ENCODE measurements at regions not wholly inside any gene's neighbourhood (a gene's known extent, or its start where the extent isn't known, plus 50 kb on each side); places are given as distances from the start of the nearest gene placed in this dataset.

DNA sequence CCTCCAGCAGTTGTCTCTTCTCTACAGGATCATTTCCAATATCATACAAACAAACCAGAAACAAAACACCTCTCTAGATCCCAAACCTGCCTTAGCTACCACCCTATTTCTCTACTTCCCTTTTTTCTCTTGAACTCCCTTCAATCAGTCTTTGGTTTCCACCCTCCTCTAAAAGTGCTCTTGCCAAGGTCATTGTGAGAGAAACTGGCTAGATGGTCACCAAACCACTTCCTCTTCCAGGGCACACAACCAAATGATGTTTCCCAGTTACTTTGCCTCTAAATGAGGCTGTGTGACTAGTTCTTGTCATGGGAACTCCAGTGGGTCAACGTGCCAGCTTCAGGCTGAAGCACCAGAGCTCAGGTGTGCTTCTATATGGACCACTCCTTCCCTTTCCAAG is 85.8 kb upstream of the ARMC2 start:
- no peaks in the 10 kb centered on the region for H4K20me1 ChIP-seq (ENCODE audit: insufficient read depth, low read length)
- no peak overlapping the region for H3K9ac ChIP-seq (ENCODE audit: low read length)
- H3K4me2 ChIP-seq (ENCODE audit: low read depth, low read length), result 0 out of 2 replicates have a peak overlapping the region, but pooled peaks have one; percentile 1
- H3K36me3 ChIP-seq (replicated peaks; ENCODE audit: insufficient read depth, low read length), result no peaks in the 10 kb centered on the region
- DNase-seq, result peak; percentile 30
- peaks cover 22% of the 10 kb centered on the region for H3K79me2 ChIP-seq (ENCODE audit: low read length)
- H3K9me2 ChIP-seq (replicated peaks; ENCODE audit: insufficient read depth, low read length), result no peaks in the 10 kb centered on the region
- H3K27ac ChIP-seq (ENCODE audit: low read length), result peak overlapping the region; percentile 57; the same call in 1 of the 2 replicates
- no peaks in the 10 kb centered on the region for H3K27me3 ChIP-seq (replicated peaks; ENCODE audit: insufficient read depth, low read length)
- H3K4me1 ChIP-seq (ENCODE audit: low read length), result peaks cover 42% of the 10 kb centered on the region
- H3F3A ChIP-seq (ENCODE audit: insufficient read depth, low read length), result peaks cover 28% of the 10 kb centered on the region
- H2AFZ ChIP-seq (ENCODE audit: low read length), result no peak overlapping the region
- H3K9me3 ChIP-seq (replicated peaks; ENCODE audit: insufficient read depth, low read length), result no peaks in the 10 kb centered on the region
- no peak overlapping the region for H3K4me3 ChIP-seq (ENCODE audit: low read length)
- TF ChIP-seq EZH2 (optimal IDR thresholded peaks at IDR 0.05; ENCODE audit: low read depth, low read length) (no peak), EZH2phosphoT487 (IDR thresholded peaks at IDR 0.05; ENCODE audit: low read length) (no peak)
- TF ChIP-seq, protein P1, sequence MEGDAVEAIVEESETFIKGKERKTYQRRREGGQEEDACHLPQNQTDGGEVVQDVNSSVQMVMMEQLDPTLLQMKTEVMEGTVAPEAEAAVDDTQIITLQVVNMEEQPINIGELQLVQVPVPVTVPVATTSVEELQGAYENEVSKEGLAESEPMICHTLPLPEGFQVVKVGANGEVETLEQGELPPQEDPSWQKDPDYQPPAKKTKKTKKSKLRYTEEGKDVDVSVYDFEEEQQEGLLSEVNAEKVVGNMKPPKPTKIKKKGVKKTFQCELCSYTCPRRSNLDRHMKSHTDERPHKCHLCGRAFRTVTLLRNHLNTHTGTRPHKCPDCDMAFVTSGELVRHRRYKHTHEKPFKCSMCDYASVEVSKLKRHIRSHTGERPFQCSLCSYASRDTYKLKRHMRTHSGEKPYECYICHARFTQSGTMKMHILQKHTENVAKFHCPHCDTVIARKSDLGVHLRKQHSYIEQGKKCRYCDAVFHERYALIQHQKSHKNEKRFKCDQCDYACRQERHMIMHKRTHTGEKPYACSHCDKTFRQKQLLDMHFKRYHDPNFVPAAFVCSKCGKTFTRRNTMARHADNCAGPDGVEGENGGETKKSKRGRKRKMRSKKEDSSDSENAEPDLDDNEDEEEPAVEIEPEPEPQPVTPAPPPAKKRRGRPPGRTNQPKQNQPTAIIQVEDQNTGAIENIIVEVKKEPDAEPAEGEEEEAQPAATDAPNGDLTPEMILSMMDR (IDR thresholded peaks at IDR 0.05; ENCODE audit: low read length), result no peak

DNA sequence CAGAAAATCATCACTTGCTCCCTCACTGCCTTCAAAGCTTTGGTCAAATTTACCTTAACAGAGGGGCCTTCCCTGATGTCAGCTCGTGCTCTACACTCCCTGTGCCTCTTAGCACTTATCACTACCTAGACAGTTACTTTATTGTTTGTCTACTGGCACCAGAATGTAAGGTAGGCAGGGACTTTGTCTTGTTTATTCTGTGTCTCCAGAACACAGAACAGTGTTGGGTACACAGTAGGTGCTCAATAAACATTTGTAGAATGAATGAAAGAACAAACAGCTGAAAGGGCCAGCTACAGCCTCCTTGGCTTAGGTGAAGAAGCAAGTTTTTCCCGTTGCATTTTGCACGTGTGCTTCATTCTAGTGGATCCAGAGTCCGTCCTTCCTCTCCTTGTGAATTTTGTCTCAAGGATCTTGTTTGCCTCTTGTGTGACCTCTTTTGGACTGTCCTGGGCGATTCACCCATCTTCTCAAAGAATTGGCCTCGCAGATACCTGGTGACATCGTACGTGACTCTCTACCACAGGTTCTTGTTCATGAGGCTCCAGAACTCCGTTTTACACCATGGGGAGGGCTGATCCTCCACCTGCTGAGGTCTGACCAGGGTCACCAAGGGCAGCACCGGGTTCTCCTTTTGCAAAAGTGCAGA is 84.2 kb upstream of the ARMC2 start:
- Histone ChIP-seq H3K36me3 (replicated peaks; ENCODE audit: insufficient read depth, low read length) (no peaks in the 10 kb centered on the region), H3K4me1 (ENCODE audit: low read length) (peaks cover 49% of the 10 kb centered on the region), H4K20me1 (ENCODE audit: insufficient read depth, low read length) (no peaks in the 10 kb centered on the region), H3F3A (ENCODE audit: insufficient read depth, low read length) (peaks cover 35% of the 10 kb centered on the region), H3K9ac (ENCODE audit: low read length) (no peak overlapping the region), H3K4me2 (ENCODE audit: low read depth, low read length) (no peak overlapping the region), H3K9me3 (replicated peaks; ENCODE audit: insufficient read depth, low read length) (no peaks in the 10 kb centered on the region), H3K79me2 (ENCODE audit: low read length) (peaks cover 26% of the 10 kb centered on the region), H3K9me2 (replicated peaks; ENCODE audit: insufficient read depth, low read length) (no peaks in the 10 kb centered on the region), H3K4me3 (ENCODE audit: low read length) (no peak overlapping the region), H2AFZ (ENCODE audit: low read length) (no peak overlapping the region), H3K27me3 (replicated peaks; ENCODE audit: insufficient read depth, low read length) (no peaks in the 10 kb centered on the region), H3K27ac (ENCODE audit: low read length) (no peak overlapping the region)
- DNase-seq, result no peak
- TF ChIP-seq, protein P1 (IDR thresholded peaks at IDR 0.05; ENCODE audit: low read length), result no peak
- TF ChIP-seq EZH2phosphoT487 (IDR thresholded peaks at IDR 0.05; ENCODE audit: low read length) (no peak), EZH2 (optimal IDR thresholded peaks at IDR 0.05; ENCODE audit: low read depth, low read length) (no peak)

DNA sequence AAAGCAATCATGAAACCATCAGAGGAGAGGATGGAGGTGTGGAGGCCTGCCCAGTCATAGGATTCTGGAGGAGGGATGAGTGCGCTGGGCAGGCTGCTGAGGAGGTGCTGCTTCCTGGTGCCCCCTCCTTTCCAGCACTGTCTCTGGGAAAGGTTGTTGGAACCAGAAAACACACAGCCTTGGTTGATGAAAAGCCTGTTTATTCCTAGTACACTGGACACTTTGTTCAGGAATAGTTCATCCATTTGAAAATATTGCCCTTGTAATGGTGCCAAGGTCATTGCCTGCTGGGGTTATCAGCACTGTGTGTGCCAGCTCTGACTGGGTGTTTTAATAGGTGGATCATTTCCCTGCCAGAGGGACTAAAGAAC is 83.7 kb upstream of the ARMC2 start:
- DNase-seq, result no peak
- H2AFZ ChIP-seq (ENCODE audit: low read length), result no peak overlapping the region
- no peak overlapping the region for H3K4me3 ChIP-seq (ENCODE audit: low read length)
- no peaks in the 10 kb centered on the region for H3K36me3 ChIP-seq (replicated peaks; ENCODE audit: insufficient read depth, low read length)
- H3K27ac ChIP-seq (ENCODE audit: low read length), result no peak overlapping the region
- no peak overlapping the region for H3K4me2 ChIP-seq (ENCODE audit: low read depth, low read length)
- TF ChIP-seq EZH2 (optimal IDR thresholded peaks at IDR 0.05; ENCODE audit: low read depth, low read length) (no peak), EZH2phosphoT487 (IDR thresholded peaks at IDR 0.05; ENCODE audit: low read length) (no peak)
- TF ChIP-seq, protein P1 (IDR thresholded peaks at IDR 0.05; ENCODE audit: low read length), result no peak
- H3K27me3 ChIP-seq (replicated peaks; ENCODE audit: insufficient read depth, low read length), result no peaks in the 10 kb centered on the region
- H3K9me2 ChIP-seq (replicated peaks; ENCODE audit: insufficient read depth, low read length), result no peaks in the 10 kb centered on the region
- H3F3A ChIP-seq (ENCODE audit: insufficient read depth, low read length), result peaks cover 35% of the 10 kb centered on the region
- H3K9me3 ChIP-seq (replicated peaks; ENCODE audit: insufficient read depth, low read length), result no peaks in the 10 kb centered on the region
- no peaks in the 10 kb centered on the region for H4K20me1 ChIP-seq (ENCODE audit: insufficient read depth, low read length)
- peaks cover 24% of the 10 kb centered on the region for H3K79me2 ChIP-seq (ENCODE audit: low read length)
- peaks cover 51% of the 10 kb centered on the region for H3K4me1 ChIP-seq (ENCODE audit: low read length)
- H3K9ac ChIP-seq (ENCODE audit: low read length), result no peak overlapping the region
